ENCODE measurements at regions not wholly inside any gene's neighbourhood (a gene's known extent, or its start where the extent isn't known, plus 50 kb on each side); places are given as distances from the start of the nearest gene placed in this dataset.

GRCh38 chr5:56588636-56589480 lies 226.5 kb upstream of the MAP3K1 start:
- peak in 1 of 2 donors; percentile 68 for DNase-seq (ENCODE audit: low read depth in 2 of 2)

GRCh38 chr5:56588131-56588487 lies 227.2 kb upstream of the MAP3K1 start:
- peak in 1 of 2 donors; percentile 11 for DNase-seq (ENCODE audit: low read depth in 2 of 2)

GRCh38 chr5:56587381-56588130 lies 227.8 kb upstream of the MAP3K1 start:
- DNase-seq (ENCODE audit: low read depth in 2 of 2), result no peak

GRCh38 chr5:56585999-56586691 lies 229.2 kb upstream of the MAP3K1 start:
- DNase-seq (ENCODE audit: low read depth in 2 of 2), result peak; percentile 10 to 98

GRCh38 chr5:56585461-56585860 lies 229.9 kb upstream of the MAP3K1 start:
- peak in 1 of 2 donors; percentile 8 for DNase-seq (ENCODE audit: low read depth in 2 of 2)

- peak in 1 of 2 donors; percentile 84 for DNase-seq (ENCODE audit: low read depth in 2 of 2)
These were observed 233.9 kb upstream of the MAP3K1 start for GRCh38 chr5:56581426-56581825.

GRCh38 chr5:56580864-56581263 lies 234.5 kb upstream of the MAP3K1 start:
- no peak for DNase-seq (ENCODE audit: low read depth in 2 of 2)

GRCh38 chr5:56575821-56576220 lies 239.5 kb upstream of the MAP3K1 start:
- no peak for DNase-seq (ENCODE audit: low read depth in 2 of 2)

- no peak for DNase-seq (ENCODE audit: low read depth in 2 of 2)
These were observed 240.6 kb upstream of the MAP3K1 start for GRCh38 chr5:56574778-56575177.

GRCh38 chr5:56569566-56569965 lies 245.8 kb upstream of the MAP3K1 start:
- peak in 1 of 2 donors; percentile 23 for DNase-seq (ENCODE audit: low read depth in 2 of 2)

GRCh38 chr5:56569076-56569475 lies 246.3 kb upstream of the MAP3K1 start:
- no peak for DNase-seq (ENCODE audit: low read depth in 2 of 2)

- no peak for DNase-seq (ENCODE audit: low read depth in 2 of 2)
These were observed 248.1 kb upstream of the MAP3K1 start for GRCh38 chr5:56567278-56567677.

GRCh38 chr5:56566374-56567249 lies 248.7 kb upstream of the MAP3K1 start:
- DNase-seq (ENCODE audit: low read depth in 2 of 2), result no peak

- DNase-seq (ENCODE audit: low read depth in 2 of 2), result no peak
These were observed 249.7 kb upstream of the MAP3K1 start for GRCh38 chr5:56565644-56566043.

GRCh38 chr5:56565283-56565615 lies 250.1 kb upstream of the MAP3K1 start:
- DNase-seq (ENCODE audit: low read depth in 2 of 2), result no peak

GRCh38 chr5:56564541-56565282 lies 250.6 kb upstream of the MAP3K1 start:
- no peak for DNase-seq (ENCODE audit: low read depth in 2 of 2)

GRCh38 chr5:56561455-56561854 lies 253.9 kb upstream of the MAP3K1 start:
- DNase-seq (ENCODE audit: low read depth in 2 of 2), result no peak

GRCh38 chr5:56558131-56558745 lies 257.1 kb upstream of the MAP3K1 start:
- DNase-seq (ENCODE audit: low read depth in 2 of 2), result no peak

- DNase-seq (ENCODE audit: low read depth in 2 of 2), result no peak
These were observed 258.2 kb upstream of the MAP3K1 start for GRCh38 chr5:56557198-56557597.

GRCh38 chr5:56552612-56553268 lies 262.6 kb upstream of the MAP3K1 start:
- DNase-seq (ENCODE audit: low read depth in 2 of 2), result no peak
